HL-60 (cell line): ENCODE measurements at regions not wholly inside any gene's neighbourhood (a gene's known extent, or its start where the extent isn't known, plus 50 kb on each side); places are given as distances from the start of the nearest gene placed in this dataset.

ENCODE experiments used
- DNase-seq, 2 experiments: peaks; one replicate each; pipeline ENCODE4 v3.0.0-alpha.2; 2010 to 2020; ENCODE audit warnings: low read depth in 1 of 2, low spot score in 1 of 2
- H3K27ac ChIP-seq: fragments of 250-450 bp; sonication (Bioruptor Pico); replicated peaks from 2 replicates; pipeline ENCODE4 v1.5.1; 2020; ENCODE audit warnings: mild to moderate bottlenecking, moderate library complexity
- H3K27me3 ChIP-seq: fragments of 250-450 bp; sonication (Bioruptor Pico); 2 replicates; pipeline ENCODE4 v1.5.1; 2021; ENCODE audit warnings: mild to moderate bottlenecking, moderate library complexity; ENCODE audit not compliant: insufficient read depth, poor library complexity, severe bottlenecking
- H3K4me3 ChIP-seq: replicated peaks from 2 replicates; pipeline ENCODE4 v1.5.1; 2011; ENCODE audit warnings: mild to moderate bottlenecking, control low read depth, low read length; ENCODE audit not compliant: insufficient read depth
- CTCF ChIP-seq: IDR thresholded peaks from one replicate; pipeline ENCODE4 v1.5.1; 2011; ENCODE audit warnings: low read length, control low read depth, inconsistent platforms; ENCODE audit not compliant: insufficient read depth
- GABPA ChIP-seq: IDR thresholded peaks from 2 replicates; pipeline ENCODE4 v1.6.1; 2012; ENCODE audit warnings: low read depth
- POLR2AphosphoS5 ChIP-seq: IDR thresholded peaks from 2 replicates; pipeline ENCODE4 v1.6.1; 2012; ENCODE audit warnings: low read depth
- REST ChIP-seq: IDR thresholded peaks from 2 replicates; pipeline ENCODE4 v1.6.1; 2012; ENCODE audit warnings: low read depth; ENCODE audit not compliant: insufficient replicate concordance
- SPI1 ChIP-seq: IDR thresholded peaks from 2 replicates; pipeline ENCODE4 v1.6.1; 2012; ENCODE audit warnings: low read depth, mild to moderate bottlenecking, borderline replicate concordance

GRCh38 chr5:67506241-67506640 lies 309.6 kb upstream of the CD180 start:
- H3K27ac ChIP-seq, result no peak overlapping the region
- TF ChIP-seq POLR2AphosphoS5 (no peak), GABPA (no peak), SPI1 (no peak), CTCF (no peak)

GRCh38 chr5:67502951-67503350 lies 306.4 kb upstream of the CD180 start:
- Histone ChIP-seq H3K4me3 (no peak overlapping the region), H3K27me3 (no peaks in the 10 kb centered on the region), H3K27ac (no peak overlapping the region)
- no peak for DNase-seq
- TF ChIP-seq POLR2AphosphoS5, result no peak
- TF ChIP-seq CTCF, result no peak
- TF ChIP-seq SPI1, result no peak
- no peak for TF ChIP-seq GABPA
- TF ChIP-seq REST, result no peak

More at GRCh38 chr5:67506241-67506640, 309.6 kb upstream of the CD180 start:
- Histone ChIP-seq H3K4me3 (no peak overlapping the region), H3K27me3 (no peaks in the 10 kb centered on the region)
- no peak for DNase-seq

- TF ChIP-seq CTCF, result no peak
- no peak for TF ChIP-seq POLR2AphosphoS5
- TF ChIP-seq GABPA, result no peak
- no peak for TF ChIP-seq SPI1
- TF ChIP-seq REST, result no peak
- Histone ChIP-seq H3K4me3 (no peak overlapping the region), H3K27me3 (no peaks in the 10 kb centered on the region), H3K27ac (no peak overlapping the region)
- no peak for DNase-seq
These were observed 299.5 kb upstream of the CD180 start for GRCh38 chr5:67496051-67496450.

GRCh38 chr5:67495072-67495471 lies 298.5 kb upstream of the CD180 start:
- H3K4me3 ChIP-seq, result no peak overlapping the region
- H3K27ac ChIP-seq, result no peak overlapping the region
- no peaks in the 10 kb centered on the region for H3K27me3 ChIP-seq
- TF ChIP-seq SPI1 (no peak), GABPA (no peak)
- no peak for DNase-seq
